NOMO-1 (cell line): ENCODE measurements at regions not wholly inside any gene's neighbourhood (a gene's known extent, or its start where the extent isn't known, plus 50 kb on each side); places are given as distances from the start of the nearest gene placed in this dataset.
"Not testable (repeated sequence)": the region's sequence is repeated elsewhere in the genome, so short reads cannot be mapped to it uniquely, and the experiment has no call there.

ENCODE experiments used
- DNase-seq, 2 experiments: peaks; one replicate each; lab custom pipeline; 2025; ENCODE audit not compliant: unreplicated experiment in 2 of 2; lab: John Stamatoyannopoulos, UW

DNA sequence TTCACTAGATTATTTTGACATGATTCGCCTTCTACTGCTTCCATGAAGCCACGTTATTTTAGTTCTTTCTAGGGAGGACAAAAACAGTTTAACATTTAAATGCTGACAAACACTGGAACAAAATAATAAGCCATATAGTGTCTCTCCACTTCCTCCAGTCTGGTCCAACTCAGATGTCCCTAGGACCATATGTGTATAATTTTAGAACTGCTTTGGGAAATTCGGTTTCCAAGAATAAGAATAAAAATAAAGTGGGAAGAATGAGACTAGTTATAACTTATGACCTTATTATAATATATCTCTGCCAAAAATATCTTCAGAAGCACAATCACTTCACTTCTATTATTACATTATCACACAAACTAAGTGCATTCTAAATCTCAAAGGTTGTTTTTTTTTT is 164.4 kb upstream of the POF1B start:
- no peak for DNase-seq

DNA sequence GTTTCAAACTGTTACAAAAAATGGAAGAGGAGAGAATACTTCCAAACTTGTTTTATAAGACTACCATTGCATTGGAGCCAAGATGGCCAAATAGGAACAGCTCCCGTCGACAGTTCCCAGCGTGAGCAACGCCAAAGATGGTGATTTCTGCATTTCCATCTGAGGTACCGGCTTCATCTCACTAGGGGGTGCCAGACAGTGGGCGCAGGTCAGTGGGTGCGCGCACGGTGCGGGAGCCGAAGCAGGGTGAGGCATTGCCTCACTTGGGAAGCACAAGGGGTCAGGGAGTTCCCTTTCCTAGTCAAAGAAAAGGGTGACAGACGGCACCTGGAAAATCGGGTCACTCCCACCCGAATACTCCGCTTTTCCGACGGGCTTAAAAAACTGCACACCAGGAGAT is 149.7 kb upstream of the POF1B start:
- DNase-seq, result not testable (repeated sequence)

DNA sequence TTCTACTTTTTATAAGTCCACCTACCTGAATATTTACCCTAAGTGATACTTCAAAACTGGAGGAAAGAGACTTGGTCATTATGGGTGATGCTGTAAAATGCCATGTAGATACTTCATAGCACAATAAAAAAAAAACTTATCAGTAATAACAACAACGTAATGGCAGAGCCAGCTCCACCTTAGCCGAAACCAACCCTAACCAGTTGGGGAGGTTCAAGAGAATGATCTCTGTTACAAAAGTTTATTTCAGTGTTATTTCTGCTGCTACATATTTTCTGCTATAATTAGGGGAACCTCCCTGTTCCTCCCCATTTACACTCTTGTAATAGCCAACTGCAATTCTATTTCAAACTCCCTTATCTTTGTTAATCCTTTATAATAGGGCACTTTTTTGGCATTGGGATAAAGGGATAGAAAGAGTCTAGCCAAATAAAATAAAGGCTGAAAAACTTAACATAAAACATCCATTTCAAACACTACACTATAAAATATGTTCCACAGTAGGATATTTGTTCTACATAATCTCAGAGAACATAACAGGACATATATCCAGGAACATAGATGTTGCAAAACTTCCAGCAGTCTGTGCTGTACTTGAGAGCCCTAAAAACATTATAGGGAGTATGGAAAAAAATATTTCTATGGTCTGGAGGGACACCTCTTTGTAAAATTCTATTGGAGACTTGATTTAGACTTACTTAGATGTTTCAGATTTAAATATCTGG is 138.7 kb upstream of the POF1B start:
- no peak for DNase-seq

DNA sequence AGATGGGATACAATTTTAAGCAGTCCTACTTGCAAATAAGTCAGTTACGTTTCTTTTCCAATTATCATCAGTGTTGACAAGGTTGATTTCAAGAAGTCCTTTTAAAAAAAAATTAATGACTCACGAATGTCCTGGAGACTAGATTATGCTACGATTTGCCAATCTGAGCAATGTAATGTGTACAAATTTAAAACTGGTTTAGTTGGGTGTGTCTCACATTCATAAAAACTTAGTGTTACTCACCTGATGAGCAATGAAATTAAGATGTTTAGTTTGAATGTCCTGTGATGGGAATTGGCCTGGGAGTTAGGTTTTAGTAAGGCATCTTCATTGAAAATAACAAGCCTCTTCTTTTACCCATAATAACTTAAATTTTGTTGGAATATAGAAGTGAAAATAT is 136.7 kb upstream of the POF1B start:
- DNase-seq, result no peak

DNA sequence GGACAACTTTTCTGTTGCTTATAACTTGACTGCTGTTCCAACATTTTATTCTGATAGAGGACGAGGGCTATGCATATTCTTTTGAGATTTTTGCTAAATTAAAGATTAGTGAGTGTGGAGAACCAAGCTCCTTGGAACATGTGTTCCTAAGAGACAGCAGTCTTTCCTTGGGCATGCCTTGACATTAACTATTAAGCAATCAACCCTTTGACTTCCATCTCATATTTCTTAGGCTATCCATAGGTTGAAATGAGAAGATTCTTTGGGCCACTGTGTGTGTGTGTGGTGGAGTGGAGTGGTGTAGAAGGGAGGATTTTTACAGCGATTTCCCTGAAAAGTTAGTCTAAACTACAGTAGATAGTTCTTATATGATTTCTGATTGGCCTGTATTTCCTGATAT is 127.4 kb upstream of the POF1B start:
- DNase-seq, result no peak

DNA sequence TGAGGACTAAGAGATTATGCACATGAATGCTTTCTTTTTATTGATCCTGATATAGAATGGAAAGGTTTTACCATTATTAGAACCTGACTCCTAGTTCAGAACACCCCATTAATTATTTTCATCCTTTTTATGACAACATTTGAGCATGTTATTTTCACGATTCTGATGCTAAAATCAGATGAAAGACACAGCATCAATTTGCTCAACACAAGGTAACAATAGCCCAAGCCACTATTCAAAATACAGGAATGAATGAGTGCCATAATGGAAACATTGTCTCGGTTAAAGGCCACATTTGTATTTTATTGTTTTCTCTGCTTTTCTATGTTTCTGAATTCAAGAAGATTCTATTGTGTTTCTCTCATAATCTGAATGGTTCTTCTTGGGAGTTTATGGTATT is 126.3 kb upstream of the POF1B start:
- DNase-seq, result no peak

DNA sequence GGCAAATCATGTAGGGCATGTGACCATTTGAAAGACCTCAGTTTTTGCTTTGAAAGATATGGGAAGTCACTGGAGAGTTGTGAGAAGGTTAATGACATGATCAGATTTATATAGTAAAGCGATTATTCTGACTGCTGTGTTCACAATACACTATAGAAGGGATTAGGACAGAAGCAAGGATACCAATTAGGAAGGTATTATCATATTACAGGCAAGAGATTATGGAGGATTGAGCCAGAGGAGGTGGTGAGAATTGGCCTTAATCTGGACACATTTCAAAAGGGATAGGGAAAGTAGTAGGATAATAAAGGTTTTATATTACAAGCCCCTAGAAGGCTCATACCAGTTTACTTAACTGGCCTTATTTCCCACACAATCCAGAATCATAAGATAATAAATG is 124.9 kb upstream of the POF1B start:
- DNase-seq, result no peak

DNA sequence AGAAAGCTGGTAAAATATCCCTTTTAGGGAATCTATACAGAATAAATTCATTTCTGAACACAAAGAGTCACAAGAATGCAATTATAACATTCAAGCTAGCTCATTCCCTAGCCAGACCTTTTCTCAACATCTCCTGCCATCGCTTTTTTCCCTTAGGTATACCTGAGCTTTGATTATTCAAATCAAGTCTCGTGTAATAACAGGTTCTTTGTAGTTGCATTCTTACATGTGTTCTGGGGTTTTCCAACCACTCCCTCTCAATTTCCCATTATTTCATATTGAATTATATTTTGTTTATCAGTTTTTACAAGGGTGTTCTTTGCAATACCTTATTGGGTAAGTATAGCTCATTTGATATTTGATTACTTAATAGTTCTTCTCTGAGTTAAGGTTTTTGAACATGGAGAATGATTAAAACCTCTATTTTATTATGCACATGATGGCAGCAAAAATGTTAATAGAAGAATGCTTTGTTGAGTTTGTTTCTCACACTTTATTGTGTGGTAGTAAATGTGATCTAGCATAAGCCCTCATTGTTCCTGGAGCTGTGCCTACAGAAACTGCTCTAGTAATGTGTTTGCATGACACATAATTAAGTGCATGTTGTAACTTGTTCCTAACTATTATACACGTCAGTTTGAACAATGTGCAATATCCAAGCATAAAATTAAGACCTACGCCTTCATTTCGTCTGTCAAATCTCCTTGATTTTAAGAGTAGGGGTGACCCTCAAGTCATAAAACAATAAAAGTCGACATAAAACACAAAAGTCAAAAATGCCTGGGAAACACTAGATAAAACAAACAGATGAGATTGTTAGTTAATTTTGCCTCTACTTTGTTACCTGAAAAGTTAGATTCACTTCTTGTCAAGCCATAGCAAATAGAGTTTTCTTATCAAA is 124.0 kb upstream of the POF1B start:
- DNase-seq, result no peak

DNA sequence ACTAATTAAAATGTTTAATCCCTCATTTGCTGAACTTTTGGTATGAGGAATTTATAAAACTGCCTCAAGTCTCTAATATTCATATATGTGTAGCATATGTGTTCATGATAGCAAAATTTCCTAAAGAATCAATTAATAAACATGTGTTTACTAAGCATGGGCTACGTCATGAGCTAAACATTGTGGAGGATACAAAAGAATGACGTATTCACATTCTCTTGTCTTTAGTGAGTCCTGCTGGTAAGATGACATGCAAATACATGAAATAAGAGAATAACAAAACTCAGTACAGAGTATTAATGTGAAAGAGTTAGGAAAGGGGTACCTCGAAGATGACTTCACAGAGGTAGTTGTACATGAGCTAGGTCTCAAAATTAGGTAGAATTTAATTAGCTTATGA is 121.9 kb upstream of the POF1B start:
- no peak for DNase-seq

DNA sequence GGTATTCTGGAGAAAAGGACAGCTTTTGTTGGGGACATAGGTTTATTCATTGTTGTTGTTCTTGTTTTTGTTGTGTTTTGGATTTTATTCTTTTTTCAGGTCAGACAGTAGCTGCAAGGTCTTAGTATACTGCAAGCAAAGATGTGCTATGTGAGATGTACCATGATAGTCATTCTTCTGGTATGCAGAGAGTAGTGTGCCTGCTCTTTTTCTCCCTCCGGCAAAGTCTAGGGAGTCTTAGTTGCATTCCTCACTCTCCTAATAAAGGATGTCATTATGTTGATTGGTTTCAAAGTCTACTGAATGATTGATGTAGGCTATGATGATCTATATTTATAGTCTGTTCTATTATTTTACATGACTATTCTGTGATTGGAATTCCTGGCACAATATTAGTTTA is 119.9 kb upstream of the POF1B start:
- no peak for DNase-seq

DNA sequence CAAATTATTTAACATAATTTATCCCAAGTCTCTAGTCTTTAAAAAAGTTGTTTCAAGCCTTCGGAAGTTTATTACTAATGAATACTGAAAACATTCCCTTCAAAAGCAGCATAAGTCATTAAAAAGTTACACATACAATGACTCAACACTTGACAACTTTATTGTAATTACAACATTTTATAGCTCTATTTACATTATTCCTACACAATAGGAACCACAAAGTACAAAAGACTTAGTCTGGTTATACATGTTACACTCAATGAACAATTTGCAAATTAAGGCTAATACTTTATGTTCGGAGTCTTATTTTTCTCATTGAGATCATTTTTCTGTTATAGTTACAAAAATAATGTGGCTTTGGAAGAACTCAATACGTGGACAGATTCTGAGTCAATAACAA is 114.4 kb upstream of the POF1B start:
- no peak for DNase-seq

DNA sequence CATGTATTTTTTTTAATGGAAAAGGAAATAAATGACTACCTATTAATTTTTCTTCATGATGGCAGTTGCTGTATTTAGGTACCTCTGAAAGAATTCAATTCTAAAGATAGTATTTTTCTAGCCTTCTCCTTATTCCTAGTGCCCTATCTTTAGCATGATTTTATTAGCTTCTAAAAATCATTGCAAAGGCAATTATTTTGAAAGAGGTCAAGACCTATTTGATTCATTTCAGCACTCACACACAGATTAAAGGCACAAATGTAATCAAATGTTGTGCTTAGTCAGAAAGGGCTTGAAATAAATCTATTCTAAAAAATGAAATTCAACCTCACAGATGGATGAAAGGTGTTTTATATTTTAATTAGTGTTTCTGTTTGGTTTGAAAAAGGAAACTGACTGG is 74.8 kb upstream of the POF1B start:
- no peak for DNase-seq

DNA sequence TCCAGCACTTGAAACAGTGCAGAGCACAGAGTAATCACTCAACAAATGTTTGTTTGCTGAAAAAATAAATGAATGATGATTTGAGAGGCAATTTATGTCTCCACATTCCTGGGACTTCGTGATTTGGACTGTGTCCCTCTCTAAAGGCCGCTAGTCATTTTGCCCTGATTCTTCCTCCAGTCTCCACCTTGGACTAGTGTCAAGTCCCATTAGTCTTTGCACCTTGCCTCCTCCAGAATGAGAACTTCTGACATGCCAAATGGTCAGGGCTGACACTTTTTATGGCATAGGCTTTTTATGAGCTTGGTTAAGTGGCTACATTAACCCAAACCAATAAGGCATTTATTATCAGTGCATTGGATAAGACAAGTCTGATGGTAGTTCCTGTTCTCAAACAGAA is 65.1 kb upstream of the POF1B start:
- no peak for DNase-seq
